ENCODE measurements at regions not wholly inside any gene's neighbourhood (a gene's known extent, or its start where the extent isn't known, plus 50 kb on each side); places are given as distances from the start of the nearest gene placed in this dataset.

GRCh38 chr5:21263361-21263760 is 1275.4 kb upstream of the CDH18 start:
- Histone ChIP-seq H3K27ac (no peak overlapping the region), H3K9me3 (no peaks in the 10 kb centered on the region), H3K36me3 (no peaks in the 10 kb centered on the region), H3K4me1 (no peaks in the 10 kb centered on the region), H3K4me3 (no peak overlapping the region), H3K27me3 (no peaks in the 10 kb centered on the region)
- TF ChIP-seq CTCF (IDR thresholded peaks at IDR 0.05) = no peak
- WGBS, 2 donors = 55 to 78% methylated on average over 2 of the region's 2 CpGs
- ATAC-seq = no peak
- FAIRE-seq = no peak
- intact Hi-C loops (cut with DNase I) = no loop called here
- no peak for DNase-seq

DNA sequence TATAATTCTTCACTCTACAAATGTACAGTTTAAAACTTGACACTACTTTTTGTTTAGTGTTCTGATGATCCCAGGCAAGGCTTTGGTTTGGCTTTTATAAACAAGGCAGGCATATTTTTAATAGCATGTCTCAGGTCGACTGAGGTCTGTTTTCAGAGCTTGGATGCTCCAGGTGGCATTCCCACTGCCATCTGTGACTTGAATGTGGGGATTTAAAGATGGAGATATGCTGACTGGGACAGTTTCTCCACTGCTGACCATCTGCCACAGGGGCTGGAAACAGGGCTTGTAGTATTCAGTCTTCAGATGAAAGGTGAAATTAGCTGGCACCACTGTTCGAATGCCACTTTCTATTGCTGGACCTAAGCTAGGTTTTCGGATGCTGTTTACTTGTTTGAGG is 1266.2 kb upstream of the CDH18 start:
- no peaks in the 10 kb centered on the region for H3K4me1 ChIP-seq
- no peak overlapping the region for H3K27ac ChIP-seq
- no peaks in the 10 kb centered on the region for H3K27me3 ChIP-seq
- intact Hi-C loops (cut with DNase I) = no loop called here
- ATAC-seq (peak in 2 of 4 donors; percentile 46 to 61), DNase-seq (no peak), FAIRE-seq (no peak)
- no peak for TF ChIP-seq CTCF (IDR thresholded peaks at IDR 0.05)
- 48 to 56% methylated on average over 3 of the region's 3 CpGs for WGBS, 2 donors
- H3K9me3 ChIP-seq = no peaks in the 10 kb centered on the region
- no peak overlapping the region for H3K4me3 ChIP-seq
- no peaks in the 10 kb centered on the region for H3K36me3 ChIP-seq

- no peak for TF ChIP-seq CTCF (IDR thresholded peaks at IDR 0.05)
- WGBS, 2 donors = 37 to 46% methylated on average over 3 of the region's 3 CpGs
- FAIRE-seq = no peak
- ATAC-seq = no peak
- no peak overlapping the region for H3K4me3 ChIP-seq
- no peak for DNase-seq
- no peaks in the 10 kb centered on the region for H3K9me3 ChIP-seq
- H3K27ac ChIP-seq = no peak overlapping the region
- intact Hi-C loops (cut with DNase I) = no loop called here
- H3K27me3 ChIP-seq = no peaks in the 10 kb centered on the region
- H3K36me3 ChIP-seq = no peaks in the 10 kb centered on the region
- no peaks in the 10 kb centered on the region for H3K4me1 ChIP-seq
Measured at GRCh38 chr5:21244982-21245381, 1257.0 kb upstream of the CDH18 start.

DNA sequence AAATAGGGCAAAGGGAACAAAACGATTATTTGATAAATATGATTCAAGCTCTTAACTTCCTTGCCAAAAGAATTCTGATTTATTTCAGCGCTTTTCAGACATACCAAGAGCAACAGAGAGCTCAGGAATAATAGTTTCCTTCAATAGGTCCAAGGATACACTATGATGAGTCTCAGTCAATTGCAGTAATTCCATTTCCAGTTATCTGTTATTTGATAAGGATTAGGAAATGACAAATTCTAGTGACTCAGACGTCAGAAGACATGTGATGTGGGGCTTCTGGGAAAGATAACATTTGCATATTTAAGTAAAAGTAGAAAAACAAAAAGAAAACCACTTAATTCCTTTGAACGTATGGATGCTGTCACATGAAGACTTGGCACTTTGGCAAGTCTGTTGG is 1250.8 kb upstream of the CDH18 start:
- no peak for TF ChIP-seq CTCF (IDR thresholded peaks at IDR 0.05)
- Histone ChIP-seq H3K27me3 (no peaks in the 10 kb centered on the region), H3K9me3 (no peaks in the 10 kb centered on the region), H3K4me1 (no peaks in the 10 kb centered on the region), H3K36me3 (no peaks in the 10 kb centered on the region), H3K4me3 (no peak overlapping the region), H3K27ac (no peak overlapping the region)
- ATAC-seq (no peak), DNase-seq (no peak), FAIRE-seq (no peak)
- intact Hi-C loops (cut with DNase I) = no loop called here
- WGBS, 2 donors = 43 to 52% methylated on average over 4 of the region's 4 CpGs

GRCh38 chr5:21237461-21237860 is 1249.5 kb upstream of the CDH18 start:
- DNase-seq (no peak), ATAC-seq (no peak), FAIRE-seq (no peak)
- H3K27ac ChIP-seq = no peak overlapping the region
- H3K36me3 ChIP-seq = no peaks in the 10 kb centered on the region
- no peaks in the 10 kb centered on the region for H3K27me3 ChIP-seq
- no peak for TF ChIP-seq CTCF (IDR thresholded peaks at IDR 0.05)
- H3K4me1 ChIP-seq = no peaks in the 10 kb centered on the region
- intact Hi-C loops (cut with DNase I) = no loop called here
- 13 to 16% methylated on average over 1 of the region's 1 CpG for WGBS, 2 donors
- H3K4me3 ChIP-seq = no peak overlapping the region
- H3K9me3 ChIP-seq = no peaks in the 10 kb centered on the region
